ENCODE measurements at regions not wholly inside any gene's neighbourhood (a gene's known extent, or its start where the extent isn't known, plus 50 kb on each side); places are given as distances from the start of the nearest gene placed in this dataset.
A peak's percentile ranks its signal among the peaks of the same experiment; 100 is the strongest.

- ATAC-seq (no peak), DNase-seq (no peak)
- H3K36me3 ChIP-seq, result no peaks in the 10 kb centered on the region
- intact Hi-C loops (cut with DNase I), result loop anchor here in 1 of 10 donors (10.0 kb wide), 1 partner anchor 333 kb away; no protein-coding TSS in a partner anchor
- H3K27me3 ChIP-seq, result no peaks in the 10 kb centered on the region
- no peak overlapping the region for H3K4me3 ChIP-seq
- no peak overlapping the region for H3K27ac ChIP-seq
- no peaks in the 10 kb centered on the region for H3K4me1 ChIP-seq
- no peaks in the 10 kb centered on the region for H3K9me3 ChIP-seq
- no peak for TF ChIP-seq CTCF (IDR thresholded peaks at IDR 0.05)
- no peak for TF ChIP-seq POLR2A (IDR thresholded peaks at IDR 0.05)
Observed at GRCh38 chr14:85191986-85192385, 338.0 kb upstream of the FLRT2 start.

GRCh38 chr14:85195872-85196477 lies 334.0 kb upstream of the FLRT2 start:
- WGBS, 4 donors, result 88 to 94% (median 91%) methylated on average over 4 of the region's 4 CpGs
- Histone ChIP-seq H3K9me3 (no peaks in the 10 kb centered on the region), H3K4me1 (no peaks in the 10 kb centered on the region), H3K4me3 (no peak overlapping the region), H3K27ac (no peak overlapping the region), H3K27me3 (no peaks in the 10 kb centered on the region), H3K36me3 (no peaks in the 10 kb centered on the region)
- no peak for DNase-seq
- intact Hi-C loops (cut with DNase I), result loop anchor here in 1 of 10 donors (10.0 kb wide), 1 partner anchor 329 kb away; no protein-coding TSS in a partner anchor
- TF ChIP-seq POLR2A (IDR thresholded peaks at IDR 0.05), result no peak
- TF ChIP-seq CTCF (IDR thresholded peaks at IDR 0.05), result peak; percentile 14 to 55 (median 38)
- no peak for ATAC-seq

GRCh38 chr14:85198001-85198400 lies 331.9 kb upstream of the FLRT2 start:
- Histone ChIP-seq H3K27me3 (no peaks in the 10 kb centered on the region), H3K4me3 (no peak overlapping the region), H3K9me3 (no peaks in the 10 kb centered on the region), H3K4me1 (no peaks in the 10 kb centered on the region), H3K36me3 (no peaks in the 10 kb centered on the region), H3K27ac (no peak overlapping the region)
- intact Hi-C loops (cut with DNase I), result loop anchor here in 1 of 10 donors (10.0 kb wide), 1 partner anchor 327 kb away; no protein-coding TSS in a partner anchor
- no peak for TF ChIP-seq POLR2A (IDR thresholded peaks at IDR 0.05)
- no peak for TF ChIP-seq CTCF (IDR thresholded peaks at IDR 0.05)
- ATAC-seq, result no peak
- no peak for DNase-seq
- WGBS, 4 donors, result 53 to 68% (median 56%) methylated on average over 4 of the region's 4 CpGs

- H3K27ac ChIP-seq, result no peak overlapping the region
- intact Hi-C loops (cut with DNase I), result no loop called here
- no peaks in the 10 kb centered on the region for H3K27me3 ChIP-seq
- DNase-seq, result no peak
- TF ChIP-seq CTCF (IDR thresholded peaks at IDR 0.05) (no peak), POLR2A (IDR thresholded peaks at IDR 0.05) (no peak)
- H3K36me3 ChIP-seq, result no peaks in the 10 kb centered on the region
- no peak overlapping the region for H3K4me3 ChIP-seq
- no peaks in the 10 kb centered on the region for H3K4me1 ChIP-seq
- no peak for ATAC-seq
- WGBS, 4 donors, result 96 to 99% (median 97%) methylated on average over 2 of the region's 2 CpGs
- H3K9me3 ChIP-seq, result no peaks in the 10 kb centered on the region
Observed at GRCh38 chr14:85205875-85206274, 324.1 kb upstream of the FLRT2 start.
